ENCODE measurements at regions not wholly inside any gene's neighbourhood (a gene's known extent, or its start where the extent isn't known, plus 50 kb on each side); places are given as distances from the start of the nearest gene placed in this dataset.
"Not testable (repeated sequence)": the region's sequence is repeated elsewhere in the genome, so short reads cannot be mapped to it uniquely, and the experiment has no call there.

DNA sequence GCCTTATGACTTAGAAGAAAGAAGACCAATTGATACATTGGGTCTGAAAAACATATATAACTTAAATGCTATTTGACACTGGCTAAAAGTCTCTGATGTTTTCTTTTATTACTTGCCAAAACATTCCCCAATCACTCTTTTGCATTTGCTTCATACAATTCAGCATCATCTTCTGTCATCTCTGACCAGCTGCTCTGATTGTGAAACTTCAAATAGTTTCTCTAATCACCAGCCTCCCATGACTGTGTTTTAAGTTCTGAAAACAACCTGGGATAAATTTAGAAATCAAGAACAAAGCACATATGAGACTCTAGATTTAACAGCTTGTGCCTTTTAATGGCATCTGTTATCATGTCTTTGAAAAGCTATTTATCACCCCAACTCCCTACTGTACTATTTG lies 208.4 kb upstream of the KCND2 start:
- no peak for DNase-seq (ENCODE audit: extremely low spot score in 2 of 2)
- Histone ChIP-seq H3K4me3 (no peak overlapping the region), H3K4me1 (no peaks in the 10 kb centered on the region), H3K27ac (no peak overlapping the region), H3K27me3 (no peaks in the 10 kb centered on the region), H3K36me3 (no peaks in the 10 kb centered on the region), H3K9me3 (no peaks in the 10 kb centered on the region)
- no peak for TF ChIP-seq POLR2A (IDR thresholded peaks at IDR 0.05)
- intact Hi-C loops (cut with DNase I): loop anchor here (5.0 kb wide), 1 partner anchor 1477 kb away; no protein-coding TSS in a partner anchor

DNA sequence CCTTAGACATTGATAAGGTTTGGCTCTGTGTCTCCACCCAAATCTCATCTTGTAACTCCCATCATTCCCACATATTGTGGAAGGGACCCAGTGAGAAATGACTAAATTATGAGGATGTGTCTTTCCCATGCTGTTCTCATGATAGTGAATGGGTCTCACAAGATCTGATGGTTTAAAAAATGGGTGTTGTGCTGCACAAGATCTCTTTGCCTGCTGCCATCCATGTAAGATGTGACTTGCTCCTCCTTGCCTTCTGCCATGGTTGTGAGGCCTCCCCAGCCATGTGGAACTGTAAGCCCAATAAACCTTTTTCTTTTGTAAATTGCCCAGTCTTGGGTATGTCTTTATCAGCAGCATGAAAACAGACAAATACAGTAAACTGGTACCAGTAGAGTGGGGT lies 206.1 kb upstream of the KCND2 start:
- H3K27ac ChIP-seq; intact Hi-C loops (cut with DNase I); H3K4me3 ChIP-seq; H3K27me3 ChIP-seq; H3K9me3 ChIP-seq; DNase-seq (ENCODE audit: extremely low spot score in 2 of 2); H3K4me1 ChIP-seq; H3K36me3 ChIP-seq: not testable (repeated sequence)

DNA sequence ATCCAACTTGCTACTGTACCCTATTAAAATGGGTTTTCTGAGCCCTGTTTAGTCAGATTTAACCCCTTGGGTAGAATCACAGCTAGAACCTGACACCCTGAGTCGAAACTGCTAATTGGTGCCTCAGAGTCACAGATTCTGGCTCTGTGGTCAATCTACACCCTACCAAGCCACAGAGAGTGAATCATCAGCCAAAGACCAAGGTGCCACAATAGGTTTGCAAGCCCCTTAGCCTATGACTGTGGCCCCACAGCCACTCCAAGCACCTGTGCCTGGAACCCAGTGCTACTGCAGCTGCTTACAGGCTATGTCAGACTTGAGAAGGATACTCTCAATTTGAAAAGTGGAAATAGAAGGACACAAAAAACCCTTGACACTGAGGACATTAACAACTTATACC lies 202.8 kb upstream of the KCND2 start:
- Histone ChIP-seq H3K27ac (no peak overlapping the region), H3K4me3 (no peak overlapping the region), H3K9me3 (no peaks in the 10 kb centered on the region), H3K36me3 (no peaks in the 10 kb centered on the region), H3K27me3 (no peaks in the 10 kb centered on the region), H3K4me1 (no peaks in the 10 kb centered on the region)
- TF ChIP-seq, protein P1, sequence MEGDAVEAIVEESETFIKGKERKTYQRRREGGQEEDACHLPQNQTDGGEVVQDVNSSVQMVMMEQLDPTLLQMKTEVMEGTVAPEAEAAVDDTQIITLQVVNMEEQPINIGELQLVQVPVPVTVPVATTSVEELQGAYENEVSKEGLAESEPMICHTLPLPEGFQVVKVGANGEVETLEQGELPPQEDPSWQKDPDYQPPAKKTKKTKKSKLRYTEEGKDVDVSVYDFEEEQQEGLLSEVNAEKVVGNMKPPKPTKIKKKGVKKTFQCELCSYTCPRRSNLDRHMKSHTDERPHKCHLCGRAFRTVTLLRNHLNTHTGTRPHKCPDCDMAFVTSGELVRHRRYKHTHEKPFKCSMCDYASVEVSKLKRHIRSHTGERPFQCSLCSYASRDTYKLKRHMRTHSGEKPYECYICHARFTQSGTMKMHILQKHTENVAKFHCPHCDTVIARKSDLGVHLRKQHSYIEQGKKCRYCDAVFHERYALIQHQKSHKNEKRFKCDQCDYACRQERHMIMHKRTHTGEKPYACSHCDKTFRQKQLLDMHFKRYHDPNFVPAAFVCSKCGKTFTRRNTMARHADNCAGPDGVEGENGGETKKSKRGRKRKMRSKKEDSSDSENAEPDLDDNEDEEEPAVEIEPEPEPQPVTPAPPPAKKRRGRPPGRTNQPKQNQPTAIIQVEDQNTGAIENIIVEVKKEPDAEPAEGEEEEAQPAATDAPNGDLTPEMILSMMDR (IDR thresholded peaks at IDR 0.05): no peak
- TF ChIP-seq POLR2A (IDR thresholded peaks at IDR 0.05) (no peak), POLR2AphosphoS5 (IDR thresholded peaks at IDR 0.05; ENCODE audit: insufficient read depth in 1 of 2, low read depth in 1 of 2) (no peak)
- intact Hi-C loops (cut with DNase I): no loop called here
- peak in 1 of 2 donors; percentile 79 for DNase-seq (ENCODE audit: extremely low spot score in 2 of 2)

DNA sequence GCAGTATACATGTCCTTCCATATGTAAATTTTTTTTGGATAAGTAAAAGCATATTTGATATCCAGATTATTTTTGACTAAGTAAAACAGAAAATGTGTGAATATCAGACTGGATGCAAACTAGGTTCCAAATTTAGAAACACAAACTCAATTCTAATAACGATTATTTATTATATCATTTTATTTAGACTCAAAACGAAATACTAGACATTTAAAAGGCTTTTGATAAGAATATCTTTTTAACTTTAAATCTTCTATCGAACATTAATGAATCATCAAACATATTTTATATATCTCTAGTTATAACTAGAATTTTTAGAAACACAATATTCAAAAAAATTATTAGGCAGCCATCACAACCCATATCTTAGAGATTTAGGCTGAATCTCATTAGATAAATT lies 195.2 kb upstream of the KCND2 start:
- H3K27ac ChIP-seq: no peak overlapping the region
- H3K36me3 ChIP-seq: no peaks in the 10 kb centered on the region
- no peak overlapping the region for H3K4me3 ChIP-seq
- DNase-seq (ENCODE audit: extremely low spot score in 2 of 2): no peak
- no peaks in the 10 kb centered on the region for H3K9me3 ChIP-seq
- no peaks in the 10 kb centered on the region for H3K27me3 ChIP-seq
- TF ChIP-seq, protein P1 (IDR thresholded peaks at IDR 0.05): no peak
- TF ChIP-seq POLR2A (IDR thresholded peaks at IDR 0.05): no peak
- TF ChIP-seq POLR2AphosphoS5 (IDR thresholded peaks at IDR 0.05; ENCODE audit: insufficient read depth in 1 of 2, low read depth in 1 of 2): no peak
- H3K4me1 ChIP-seq: no peaks in the 10 kb centered on the region
- intact Hi-C loops (cut with DNase I): no loop called here

DNA sequence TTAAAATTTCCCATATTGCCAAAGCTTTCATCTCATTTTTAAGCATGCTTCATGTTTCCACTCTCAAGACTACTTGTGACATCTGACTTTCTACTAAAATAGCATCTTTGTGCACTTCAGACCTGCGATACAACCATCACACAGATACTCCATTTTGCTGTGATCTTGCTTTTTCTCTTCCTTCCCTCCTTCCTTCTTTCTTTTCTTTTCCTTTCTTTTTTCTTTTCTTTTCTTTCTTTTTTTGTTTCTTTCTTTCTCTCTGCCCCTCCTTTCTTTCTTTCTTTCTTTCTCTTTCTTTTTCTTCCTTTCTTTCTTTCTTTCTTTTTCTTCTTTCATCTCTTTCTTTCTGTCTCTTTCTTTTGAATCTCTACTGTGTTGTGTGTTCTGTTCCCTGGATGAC lies 194.0 kb upstream of the KCND2 start:
- no peak overlapping the region for H3K27ac ChIP-seq
- no peak for DNase-seq (ENCODE audit: extremely low spot score in 2 of 2)
- no peaks in the 10 kb centered on the region for H3K27me3 ChIP-seq
- H3K4me3 ChIP-seq: no peak overlapping the region
- no peaks in the 10 kb centered on the region for H3K9me3 ChIP-seq
- H3K36me3 ChIP-seq: no peaks in the 10 kb centered on the region
- H3K4me1 ChIP-seq: no peaks in the 10 kb centered on the region
- intact Hi-C loops (cut with DNase I): no loop called here
- TF ChIP-seq, protein P1 (IDR thresholded peaks at IDR 0.05): no peak
- TF ChIP-seq POLR2AphosphoS5 (IDR thresholded peaks at IDR 0.05; ENCODE audit: insufficient read depth in 1 of 2, low read depth in 1 of 2) (no peak), POLR2A (IDR thresholded peaks at IDR 0.05) (no peak)

DNA sequence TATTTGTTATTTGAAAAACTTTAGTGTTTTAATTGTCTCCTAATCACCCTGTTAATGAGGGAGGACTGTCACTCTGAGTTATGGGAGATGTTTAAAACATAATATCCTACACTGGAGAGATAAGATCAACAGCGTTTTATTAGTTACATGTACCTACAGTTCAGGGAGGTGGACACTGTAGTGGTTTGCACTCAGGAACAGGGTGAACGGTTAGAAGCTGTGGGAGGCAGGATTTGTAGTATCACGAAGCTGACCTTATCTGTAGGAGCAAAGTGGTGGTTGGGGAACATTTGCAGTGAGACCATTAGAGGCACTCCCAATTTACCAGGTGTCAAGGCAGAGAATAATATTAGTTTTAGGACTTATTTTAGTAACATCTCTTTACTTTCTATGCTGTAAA lies 193.3 kb upstream of the KCND2 start:
- Histone ChIP-seq H3K27me3 (no peaks in the 10 kb centered on the region), H3K4me1 (no peaks in the 10 kb centered on the region), H3K27ac (no peak overlapping the region), H3K4me3 (no peak overlapping the region), H3K36me3 (no peaks in the 10 kb centered on the region), H3K9me3 (no peaks in the 10 kb centered on the region)
- DNase-seq (ENCODE audit: extremely low spot score in 2 of 2): no peak
- no peak for TF ChIP-seq POLR2AphosphoS5 (IDR thresholded peaks at IDR 0.05; ENCODE audit: insufficient read depth in 1 of 2, low read depth in 1 of 2)
- no peak for TF ChIP-seq POLR2A (IDR thresholded peaks at IDR 0.05)
- TF ChIP-seq, protein P1 (IDR thresholded peaks at IDR 0.05): no peak
- intact Hi-C loops (cut with DNase I): no loop called here

DNA sequence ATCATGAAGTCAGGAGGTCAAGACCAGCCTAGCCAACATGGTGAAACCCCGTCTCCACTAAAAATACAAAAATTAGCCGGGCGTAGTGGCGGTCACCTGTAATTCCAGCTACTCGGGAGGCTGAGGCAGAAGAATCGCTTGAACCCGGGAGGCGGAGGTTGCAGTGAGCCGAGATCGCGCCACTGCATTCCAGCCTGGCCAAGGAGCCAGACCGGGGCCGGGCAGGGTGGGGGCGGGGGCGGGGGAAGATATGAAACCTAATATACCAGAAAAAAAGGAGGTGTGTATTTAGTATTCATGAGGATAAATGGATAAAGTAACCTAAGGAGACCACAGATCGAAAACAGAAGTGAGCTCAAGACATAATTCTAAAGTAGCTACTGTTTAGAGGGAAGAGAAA lies 186.5 kb upstream of the KCND2 start:
- H3K36me3 ChIP-seq; intact Hi-C loops (cut with DNase I); H3K9me3 ChIP-seq; H3K27me3 ChIP-seq; H3K4me1 ChIP-seq; DNase-seq (ENCODE audit: extremely low spot score in 2 of 2); H3K4me3 ChIP-seq; H3K27ac ChIP-seq: not testable (repeated sequence)

All from vagina (tissue), 2 donors.